HG03064 (cell line): ENCODE measurements at regions not wholly inside any gene's neighbourhood (a gene's known extent, or its start where the extent isn't known, plus 50 kb on each side); places are given as distances from the start of the nearest gene placed in this dataset.
A peak's percentile ranks its signal among the peaks of the same experiment; 100 is the strongest.
"Not testable (repeated sequence)": the region's sequence is repeated elsewhere in the genome, so short reads cannot be mapped to it uniquely, and the experiment has no call there.

Experiments
- ATAC-seq: cut with Tn5 transposase; IDR thresholded peaks from one replicate; pipeline ENCODE4 v1.9.1; 2021; ENCODE audit warnings: low read depth; ENCODE audit not compliant: unreplicated experiment

- ATAC-seq = no peak
These were observed 127.1 kb downstream of the MRPS30 start for GRCh38 chr5:44935871-44936270.

DNA sequence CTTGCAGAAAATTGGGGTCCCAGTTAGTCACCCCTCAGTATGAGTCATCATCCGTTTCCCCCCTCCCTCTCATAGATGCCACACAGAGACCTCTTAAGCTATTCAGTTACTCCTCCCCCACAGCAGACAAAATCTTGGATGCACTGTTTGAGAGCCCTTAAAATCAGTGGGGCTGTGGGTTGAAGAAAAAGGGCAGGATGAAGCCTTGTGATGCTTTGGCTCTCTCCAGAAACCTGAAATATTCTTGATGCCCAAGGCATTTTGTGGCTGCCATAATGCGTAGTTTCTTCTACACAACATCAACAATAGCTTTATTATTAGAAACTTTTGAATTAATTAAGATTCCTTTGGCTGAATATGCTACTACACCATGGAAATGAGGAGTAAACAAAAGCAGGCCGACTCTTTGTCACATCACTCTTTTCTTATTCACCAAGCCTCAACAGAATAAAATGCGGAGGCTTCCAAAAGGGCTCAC lies 133.8 kb downstream of the MRPS30 start:
- ATAC-seq = no peak

- no peak for ATAC-seq
These were observed 134.9 kb downstream of the MRPS30 start for GRCh38 chr5:44943647-44944046.

DNA sequence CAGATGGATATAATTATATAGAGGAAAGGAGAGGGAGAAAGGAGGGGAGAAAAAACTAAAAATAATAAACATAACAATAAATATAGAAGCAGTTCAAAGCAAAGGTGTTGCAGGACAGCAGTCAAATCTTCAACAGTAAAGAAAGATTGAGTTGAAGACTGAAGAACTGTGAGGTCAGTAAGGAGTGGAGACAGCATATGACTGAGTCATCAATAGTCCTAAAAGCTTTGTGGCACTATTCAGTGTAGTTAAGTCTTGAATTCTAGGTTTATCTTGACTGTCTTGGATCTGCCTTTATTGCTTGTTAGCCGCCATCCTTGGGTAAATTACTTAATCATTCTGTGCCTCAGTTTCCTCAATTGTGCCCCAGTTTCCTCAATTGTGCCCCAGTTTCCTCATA lies 137.0 kb downstream of the MRPS30 start:
- ATAC-seq = no peak

DNA sequence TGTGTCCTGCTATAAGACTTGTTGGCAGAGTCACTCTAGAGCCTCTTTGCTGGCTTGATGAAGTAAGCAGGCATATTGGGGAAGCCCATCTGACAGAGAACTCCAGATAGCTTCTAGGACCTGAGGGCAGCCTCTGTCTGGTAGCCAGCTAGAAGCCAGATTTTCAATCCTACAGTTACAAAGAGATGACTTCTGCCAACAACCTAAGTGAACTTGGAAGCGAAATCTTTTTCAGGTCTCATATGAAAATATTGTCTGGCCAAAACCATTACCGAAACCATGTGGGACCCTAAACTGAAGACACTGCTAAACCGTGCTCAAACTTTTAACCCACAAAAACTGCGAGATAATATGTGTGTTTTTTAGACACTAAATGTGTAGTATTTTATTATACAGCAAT lies 140.9 kb downstream of the MRPS30 start:
- ATAC-seq = no peak

DNA sequence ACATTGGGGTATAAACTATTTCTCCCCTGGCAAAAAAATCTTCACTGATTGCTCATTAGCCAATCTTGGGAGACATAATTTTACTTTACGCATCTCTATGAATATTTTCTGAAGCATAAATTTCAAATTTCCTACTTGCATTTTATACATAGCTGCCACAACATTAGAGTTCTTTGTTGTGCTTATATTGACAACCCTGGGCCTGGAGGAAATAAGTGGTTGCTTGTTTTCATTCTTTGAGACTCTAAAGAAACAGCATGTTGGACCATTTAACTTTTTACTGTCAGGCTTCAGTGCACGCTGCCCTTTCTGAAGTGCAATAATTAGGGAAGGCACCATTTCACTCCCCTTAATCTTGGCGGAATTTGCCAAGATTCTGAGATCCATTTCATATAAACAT lies 142.6 kb downstream of the MRPS30 start:
- ATAC-seq = no peak

DNA sequence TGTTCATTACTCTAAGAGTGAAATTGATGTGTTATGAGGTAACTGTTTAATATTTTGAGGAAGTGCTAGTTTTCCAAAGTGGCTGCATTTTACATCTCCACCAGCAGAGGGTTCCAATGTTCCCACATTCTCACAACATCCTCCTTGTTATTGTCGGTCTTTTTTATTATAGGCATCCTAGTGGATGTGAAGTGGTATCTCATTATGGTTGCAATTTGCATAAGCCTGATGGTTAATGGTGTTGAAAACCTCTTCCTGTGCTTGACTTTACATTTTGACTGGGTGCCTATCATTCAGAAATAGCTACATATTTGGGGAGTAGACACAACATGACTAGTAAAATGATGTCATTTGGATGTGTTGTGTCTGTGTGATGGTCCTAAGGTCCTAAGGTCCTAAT lies 143.6 kb downstream of the MRPS30 start:
- ATAC-seq = peak; percentile 62

DNA sequence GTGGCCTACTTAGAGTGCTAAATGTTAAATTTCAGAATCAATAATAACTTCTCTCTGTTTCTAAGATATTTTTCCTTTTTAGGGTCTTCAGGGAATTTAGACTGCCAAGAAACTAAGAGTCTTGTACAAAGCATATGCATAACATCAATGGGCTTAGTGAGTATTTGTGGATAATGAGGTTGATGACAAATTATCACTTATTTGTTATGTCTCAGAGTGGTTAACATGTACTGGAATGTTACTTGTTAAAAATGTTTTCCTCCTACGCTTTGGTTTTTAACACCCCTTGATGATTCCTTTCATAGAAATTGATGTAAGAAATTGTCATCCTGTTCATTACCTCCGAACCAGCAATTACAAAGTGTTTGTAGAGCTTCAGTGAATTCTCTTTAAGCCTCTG lies 144.3 kb downstream of the MRPS30 start:
- no peak for ATAC-seq

- not testable (repeated sequence) for ATAC-seq
These were observed 150.3 kb downstream of the MRPS30 start for GRCh38 chr5:44958943-44959454.

DNA sequence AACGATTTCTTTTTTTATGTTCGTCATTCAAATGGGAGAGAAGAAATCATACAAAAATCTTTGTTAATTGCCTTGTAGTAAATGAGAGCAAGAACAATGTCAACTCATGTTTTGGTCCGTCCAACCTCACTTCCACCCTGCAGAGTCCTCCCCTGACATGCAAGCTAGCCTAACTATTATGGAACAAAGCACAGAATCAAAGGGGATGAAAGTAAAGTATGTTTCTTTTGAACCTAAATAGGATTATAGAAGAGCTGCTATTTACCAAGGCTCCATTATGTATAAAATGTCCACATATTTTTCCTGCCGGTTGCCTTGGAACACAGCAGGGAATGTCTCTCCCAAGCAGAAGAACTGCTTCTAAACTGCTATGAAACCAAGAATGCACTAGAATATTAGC lies 161.1 kb downstream of the MRPS30 start:
- ATAC-seq = no peak

- not testable (repeated sequence) for ATAC-seq
These were observed 162.2 kb downstream of the MRPS30 start for GRCh38 chr5:44970963-44971362.

DNA sequence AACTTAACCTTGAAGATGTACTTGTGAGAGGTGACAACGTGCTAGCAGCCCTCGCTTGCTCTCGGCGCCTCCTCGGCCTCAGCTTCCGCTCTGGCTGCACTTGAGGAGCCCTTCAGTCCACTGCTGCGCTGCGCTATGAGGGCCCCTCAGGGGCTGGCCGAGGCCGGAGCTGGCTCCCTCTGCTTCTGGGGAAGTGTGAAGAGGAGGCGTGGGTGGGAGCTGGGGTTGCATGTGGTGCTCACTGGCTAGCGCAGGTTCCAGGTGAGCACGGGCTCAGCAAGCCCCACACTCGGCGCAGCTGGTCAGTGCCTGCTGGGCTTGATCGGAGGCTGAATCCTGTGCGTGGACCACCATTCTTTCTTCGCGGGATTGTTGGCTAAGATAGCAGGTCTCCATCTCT lies 166.1 kb downstream of the MRPS30 start:
- no peak for ATAC-seq

DNA sequence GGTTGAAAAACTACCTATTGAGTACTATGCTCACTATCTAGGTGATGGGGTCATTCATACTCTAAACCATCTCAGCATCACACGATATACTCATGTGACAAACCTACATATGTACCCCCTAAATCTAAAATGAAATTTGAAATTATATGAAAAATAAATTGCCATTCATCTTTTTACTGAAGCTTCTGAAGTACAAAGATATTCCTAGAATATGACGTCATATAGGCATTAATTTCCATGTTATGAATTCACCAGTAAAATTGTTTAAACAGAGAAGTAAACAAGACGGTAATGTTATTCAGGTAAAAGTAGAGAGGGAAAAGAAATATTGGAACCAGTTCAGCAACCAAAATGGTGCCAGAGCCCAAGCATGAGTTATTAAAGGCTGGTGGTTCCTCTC lies 173.0 kb downstream of the MRPS30 start:
- ATAC-seq = no peak

DNA sequence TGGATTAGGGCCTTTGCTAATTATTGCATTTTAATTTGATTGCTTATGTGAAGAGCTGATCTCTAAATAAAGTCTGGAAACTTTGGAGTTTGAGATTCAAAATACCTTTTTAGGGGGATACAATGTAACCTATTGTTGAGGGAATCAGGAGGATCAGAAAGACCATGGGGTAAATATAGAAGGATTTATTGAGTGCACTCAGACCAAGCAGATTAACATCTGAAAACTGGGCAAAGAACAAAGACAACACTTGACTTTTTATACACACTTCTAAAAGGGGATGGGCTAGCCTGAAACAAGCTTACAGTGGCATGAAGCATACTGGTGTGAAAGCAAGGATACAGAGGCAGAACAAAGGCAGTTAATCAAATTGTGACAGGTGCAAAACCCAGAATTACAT lies 174.3 kb downstream of the MRPS30 start:
- ATAC-seq = no peak

DNA sequence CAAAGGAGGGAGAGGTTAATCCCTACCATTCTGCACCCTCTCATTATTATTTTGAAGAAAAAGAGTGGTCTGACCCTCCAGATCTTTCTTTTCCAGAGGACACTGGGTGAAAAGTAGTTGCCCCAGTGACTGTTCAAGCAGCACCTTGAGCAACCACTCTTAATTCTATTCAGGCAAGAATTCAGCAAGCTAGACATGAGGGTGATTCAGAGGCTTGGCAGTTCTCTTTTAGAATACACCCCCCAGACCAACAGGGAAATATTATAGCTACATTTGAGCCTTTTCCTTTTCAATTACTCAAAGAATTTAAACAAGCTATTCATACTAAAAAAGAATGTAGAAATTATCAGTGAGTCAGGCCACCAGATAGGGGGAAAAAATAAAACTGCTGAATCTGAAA lies 178.3 kb downstream of the MRPS30 start:
- ATAC-seq = no peak

GRCh38 chr5:44991693-44992092 lies 182.9 kb downstream of the MRPS30 start:
- ATAC-seq = no peak

GRCh38 chr5:44993286-44993685 lies 184.5 kb downstream of the MRPS30 start:
- no peak for ATAC-seq

GRCh38 chr5:44997506-44997905 lies 188.8 kb downstream of the MRPS30 start:
- ATAC-seq = no peak

- ATAC-seq = not testable (repeated sequence)
These were observed 198.4 kb downstream of the MRPS30 start for GRCh38 chr5:45007102-45007501.

DNA sequence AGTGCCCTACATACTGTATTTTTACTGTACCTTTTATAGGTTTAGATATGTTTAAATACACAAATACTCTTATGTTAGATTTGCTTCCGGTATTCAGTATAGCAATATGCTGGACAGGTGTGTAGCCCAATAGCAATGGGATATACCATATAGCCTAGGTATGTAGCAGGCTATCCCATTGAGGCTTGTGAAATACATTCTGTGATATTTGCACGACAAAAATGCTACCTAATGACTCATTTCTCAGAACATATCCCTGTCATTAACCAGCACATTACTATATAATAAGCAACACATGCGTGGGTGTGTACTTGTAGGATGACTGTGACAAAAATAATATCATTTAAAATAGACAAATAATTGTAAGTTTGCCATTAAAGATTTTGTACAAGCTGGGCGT lies 208.8 kb downstream of the MRPS30 start:
- no peak for ATAC-seq

DNA sequence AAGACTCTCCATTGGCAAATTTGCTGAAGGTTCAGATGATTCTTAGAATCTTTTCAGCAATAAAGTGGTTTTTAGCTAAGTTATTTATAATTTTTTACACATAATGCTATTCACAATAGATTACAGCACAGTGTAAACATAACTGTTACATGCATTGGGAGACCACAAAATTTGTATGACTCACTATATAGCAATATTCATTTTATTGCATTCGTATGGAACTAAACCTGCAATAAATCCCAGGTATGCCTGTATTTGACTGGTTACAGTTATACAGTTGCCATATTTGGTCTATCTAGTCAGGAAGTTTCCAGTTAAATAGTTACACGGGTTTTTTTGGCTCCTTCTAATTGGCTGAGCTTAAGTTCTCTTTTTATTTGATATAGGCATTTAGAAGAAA lies 220.8 kb downstream of the MRPS30 start:
- no peak for ATAC-seq

- ATAC-seq = no peak
These were observed 227.2 kb downstream of the MRPS30 start for GRCh38 chr5:45035991-45036390.

DNA sequence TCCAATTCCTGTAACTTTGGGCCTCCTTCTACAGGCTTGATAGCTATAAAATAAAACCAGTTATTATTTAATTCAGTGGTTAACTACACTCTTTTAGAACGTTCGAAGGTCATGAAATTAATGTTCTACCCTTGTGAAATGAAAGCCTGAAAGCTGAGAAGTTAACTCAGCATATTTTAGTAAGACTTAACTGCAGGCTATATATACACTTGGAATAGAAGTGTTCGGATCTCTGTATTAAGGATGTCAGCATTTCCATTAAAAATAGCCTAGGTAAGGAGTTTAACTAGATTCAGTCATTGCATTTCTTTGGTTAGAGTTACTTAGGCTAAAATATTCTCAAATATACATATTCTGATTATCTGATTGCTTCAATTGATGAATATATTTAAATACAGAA lies 229.2 kb downstream of the MRPS30 start:
- ATAC-seq = no peak
